Breast epithelium (tissue), 3 donors: ENCODE measurements at regions not wholly inside any gene's neighbourhood (a gene's known extent, or its start where the extent isn't known, plus 50 kb on each side); places are given as distances from the start of the nearest gene placed in this dataset.

Source experiments
- CTCF ChIP-seq, 3 donors: fragments of 450-650 bp; IDR thresholded peaks; one replicate each; pipeline ENCODE4 v1.5.1; 2016 to 2017; ENCODE audit warnings: antibody characterized with exemption in 3 of 3, mild to moderate bottlenecking in 3 of 3, moderate library complexity in 3 of 3
- POLR2A ChIP-seq: fragments of 450-650 bp; IDR thresholded peaks from one replicate; pipeline ENCODE4 v1.6.1; 2016; ENCODE audit warnings: antibody characterized with exemption, mild to moderate bottlenecking, moderate library complexity

GRCh38 chr9:129330711-129331492 lies 152.8 kb upstream of the IER5L start:
- TF ChIP-seq CTCF (IDR thresholded peaks at IDR 0.05) (no peak), POLR2A (no peak)
